HL-60 (cell line): ENCODE measurements at regions not wholly inside any gene's neighbourhood (a gene's known extent, or its start where the extent isn't known, plus 50 kb on each side); places are given as distances from the start of the nearest gene placed in this dataset.

ENCODE experiments used
- CTCF ChIP-seq: IDR thresholded peaks from one replicate; pipeline ENCODE4 v1.5.1; 2011; ENCODE audit warnings: low read length, control low read depth, inconsistent platforms; ENCODE audit not compliant: insufficient read depth
- GABPA ChIP-seq: IDR thresholded peaks from 2 replicates; pipeline ENCODE4 v1.6.1; 2012; ENCODE audit warnings: low read depth
- POLR2AphosphoS5 ChIP-seq: IDR thresholded peaks from 2 replicates; pipeline ENCODE4 v1.6.1; 2012; ENCODE audit warnings: low read depth
- REST ChIP-seq: IDR thresholded peaks from 2 replicates; pipeline ENCODE4 v1.6.1; 2012; ENCODE audit warnings: low read depth; ENCODE audit not compliant: insufficient replicate concordance
- SPI1 ChIP-seq: IDR thresholded peaks from 2 replicates; pipeline ENCODE4 v1.6.1; 2012; ENCODE audit warnings: low read depth, mild to moderate bottlenecking, borderline replicate concordance

GRCh38 chr21:23522751-23523150, 2084.5 kb downstream of the MRPL39 start:
- no peak for TF ChIP-seq CTCF
- no peak for TF ChIP-seq POLR2AphosphoS5
- no peak for TF ChIP-seq SPI1
- TF ChIP-seq GABPA, result no peak
- TF ChIP-seq REST, result peak; percentile 95
